IPS DF 6.9 (cell line): ENCODE measurements at regions not wholly inside any gene's neighbourhood (a gene's known extent, or its start where the extent isn't known, plus 50 kb on each side); places are given as distances from the start of the nearest gene placed in this dataset.

ENCODE experiments used
- DNase-seq: peaks from one replicate; pipeline ENCODE4 v3.0.0-alpha.2; 2013; ENCODE audit warnings: low read depth, low spot score
- H3K27ac ChIP-seq: one replicate; pipeline ENCODE4 v1.5.1; 2013; ENCODE audit warnings: low read length, control low read depth
- H3K27me3 ChIP-seq: 2 replicates; pipeline ENCODE4 v1.6.1; 2013; ENCODE audit warnings: mild to moderate bottlenecking, low read length; ENCODE audit not compliant: control insufficient read depth, insufficient read depth
- H3K36me3 ChIP-seq: 2 replicates; pipeline ENCODE4 v1.6.1; 2013; ENCODE audit warnings: low read length; ENCODE audit not compliant: control insufficient read depth, insufficient read depth
- H3K4me1 ChIP-seq: 2 replicates; pipeline ENCODE4 v1.6.1; 2013; ENCODE audit warnings: low read length; ENCODE audit not compliant: control insufficient read depth, insufficient read depth
- H3K4me3 ChIP-seq: 2 replicates; pipeline ENCODE4 v1.5.1; 2013; ENCODE audit warnings: mild to moderate bottlenecking, low read length
- H3K9me3 ChIP-seq: 2 replicates; pipeline ENCODE4 v1.6.1; 2013; ENCODE audit warnings: low read length, inconsistent platforms; ENCODE audit not compliant: control insufficient read depth, insufficient read depth
- WGBS: extraction: QIAGEN DNeasy Blood & Tissue Kit; methylation state at CpG from one replicate; pipeline ENCODE4 v1.1.7; 2013; ENCODE audit warnings: mixed read lengths, missing lambda C conversion rate; ENCODE audit not compliant: insufficient read length, insufficient coverage; 5-methylcytosine and 5-hydroxymethylcytosine counted together

GRCh38 chr2:120497261-120497977, 151.5 kb downstream of the INHBB start:
- no peaks in the 10 kb centered on the region for H3K36me3 ChIP-seq
- DNase-seq, result no peak
- no peaks in the 10 kb centered on the region for H3K27me3 ChIP-seq
- H3K4me3 ChIP-seq, result no peak overlapping the region
- WGBS, result no CpG with 5 or more reads among the region's 7 CpGs
- no peaks in the 10 kb centered on the region for H3K4me1 ChIP-seq
- no peak overlapping the region for H3K27ac ChIP-seq
- H3K9me3 ChIP-seq, result no peaks in the 10 kb centered on the region

GRCh38 chr2:120498121-120498520, 152.2 kb downstream of the INHBB start:
- H3K4me1 ChIP-seq, result no peaks in the 10 kb centered on the region
- no peak for DNase-seq
- WGBS, result no CpG with 5 or more reads among the region's 3 CpGs

DNA sequence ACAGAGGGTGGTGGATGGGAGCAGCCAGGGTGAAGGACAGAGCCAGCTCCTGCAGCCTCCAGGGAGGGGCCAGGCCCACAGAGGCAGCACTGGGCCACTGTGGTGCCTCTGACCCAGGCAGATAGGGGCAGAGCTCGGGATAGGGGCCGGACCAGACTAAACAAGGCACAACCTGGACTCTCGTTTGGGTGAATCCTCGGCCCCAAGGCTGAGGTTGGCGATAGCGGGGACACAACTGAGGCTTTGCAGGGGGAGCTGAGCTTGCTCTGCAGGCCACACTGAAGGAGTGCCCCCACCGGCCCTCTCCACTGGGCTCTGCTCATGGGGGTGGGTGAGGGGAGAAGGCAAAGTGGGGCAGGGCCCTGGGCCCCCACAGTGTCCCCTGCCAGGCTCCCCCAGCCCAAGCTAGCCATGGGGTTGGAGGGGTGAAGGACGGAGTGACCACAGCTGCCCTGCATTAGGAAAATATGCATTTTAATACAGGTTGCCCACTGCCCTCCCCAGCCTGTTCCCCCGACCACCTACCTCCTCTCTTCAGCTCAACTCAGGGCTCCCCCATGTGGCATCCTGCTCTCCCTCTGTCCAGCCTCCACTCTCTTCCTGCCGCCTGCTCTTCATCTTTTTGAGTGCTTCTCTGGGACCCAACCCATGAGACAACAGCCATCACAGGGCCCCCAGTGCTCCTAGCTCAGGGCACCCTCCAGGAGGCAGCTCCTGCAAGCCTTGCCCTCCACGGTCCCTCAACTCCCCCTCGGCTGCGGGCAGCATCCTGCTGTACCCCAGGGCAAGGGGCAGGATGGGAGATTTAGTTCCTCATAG, 152.8 kb downstream of the INHBB start:
- H3K4me3 ChIP-seq, result no peak overlapping the region
- H3K27ac ChIP-seq, result no peak overlapping the region
- no peaks in the 10 kb centered on the region for H3K36me3 ChIP-seq
- H3K9me3 ChIP-seq, result no peaks in the 10 kb centered on the region
- whole genome bisulfite sequencing, result no CpG with 5 or more reads among the region's 13 CpGs
- H3K4me1 ChIP-seq, result no peaks in the 10 kb centered on the region
- DNase-seq, result no peak
- H3K27me3 ChIP-seq, result no peaks in the 10 kb centered on the region

More at GRCh38 chr2:120498121-120498520, 152.2 kb downstream of the INHBB start:
- no peaks in the 10 kb centered on the region for H3K36me3 ChIP-seq
- H3K27ac ChIP-seq, result no peak overlapping the region
- H3K4me3 ChIP-seq, result no peak overlapping the region
- H3K27me3 ChIP-seq, result no peaks in the 10 kb centered on the region
- H3K9me3 ChIP-seq, result no peaks in the 10 kb centered on the region

GRCh38 chr2:120499784-120500495, 154.0 kb downstream of the INHBB start:
- Histone ChIP-seq H3K36me3 (no peaks in the 10 kb centered on the region), H3K4me3 (no peak overlapping the region), H3K4me1 (no peaks in the 10 kb centered on the region), H3K27ac (no peak overlapping the region), H3K9me3 (no peaks in the 10 kb centered on the region), H3K27me3 (no peaks in the 10 kb centered on the region)
- no peak for DNase-seq
- WGBS, result no CpG with 5 or more reads among the region's 13 CpGs

DNA sequence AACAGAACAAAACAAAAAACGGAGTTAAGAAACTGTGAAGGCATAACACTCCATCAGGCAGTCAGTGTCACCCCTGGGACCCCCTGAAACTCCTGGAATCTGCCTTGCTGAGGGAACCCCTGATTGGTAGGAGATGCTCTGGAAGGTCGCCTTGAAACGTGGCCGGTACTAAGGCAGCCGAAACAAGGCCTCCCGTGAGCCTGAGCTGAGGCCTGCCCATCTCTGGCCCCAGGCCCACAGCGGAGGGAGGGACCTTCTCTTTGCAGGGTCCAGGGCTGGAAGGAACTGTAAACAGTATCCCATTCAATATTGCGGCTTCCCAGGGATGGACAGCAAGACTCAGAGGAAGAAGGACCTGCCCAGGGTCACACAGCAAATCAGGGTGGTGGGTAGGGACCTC, 155.7 kb downstream of the INHBB start:
- no peak overlapping the region for H3K27ac ChIP-seq
- H3K4me3 ChIP-seq, result no peak overlapping the region
- H3K4me1 ChIP-seq, result no peaks in the 10 kb centered on the region
- no peaks in the 10 kb centered on the region for H3K36me3 ChIP-seq
- WGBS, result no CpG with 5 or more reads among the region's 8 CpGs
- no peaks in the 10 kb centered on the region for H3K9me3 ChIP-seq
- H3K27me3 ChIP-seq, result no peaks in the 10 kb centered on the region
- no peak for DNase-seq

DNA sequence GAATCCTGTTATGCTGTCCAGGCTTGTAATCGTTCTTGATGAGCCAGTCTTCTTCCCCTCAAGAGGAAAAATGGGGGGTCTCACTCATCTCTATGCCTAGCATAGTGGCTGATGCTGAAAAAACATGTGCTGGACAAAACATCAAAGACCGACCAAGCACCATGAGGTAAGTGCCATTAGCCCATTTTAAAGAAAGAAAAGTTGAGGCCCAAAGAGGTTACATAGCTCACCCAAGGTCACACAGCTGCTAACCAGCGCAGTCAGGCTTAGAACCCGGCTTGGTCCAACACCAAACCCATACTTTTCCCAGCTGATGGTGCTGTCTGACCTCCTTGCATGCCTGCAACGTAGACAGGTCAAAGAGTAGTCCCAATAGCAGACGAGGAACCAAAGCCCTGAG, 156.4 kb downstream of the INHBB start:
- DNase-seq, result no peak
- H3K36me3 ChIP-seq, result no peaks in the 10 kb centered on the region
- H3K27ac ChIP-seq, result no peak overlapping the region
- H3K27me3 ChIP-seq, result no peaks in the 10 kb centered on the region
- no peak overlapping the region for H3K4me3 ChIP-seq
- no peaks in the 10 kb centered on the region for H3K4me1 ChIP-seq
- WGBS, result no CpG with 5 or more reads among the region's 6 CpGs
- no peaks in the 10 kb centered on the region for H3K9me3 ChIP-seq

DNA sequence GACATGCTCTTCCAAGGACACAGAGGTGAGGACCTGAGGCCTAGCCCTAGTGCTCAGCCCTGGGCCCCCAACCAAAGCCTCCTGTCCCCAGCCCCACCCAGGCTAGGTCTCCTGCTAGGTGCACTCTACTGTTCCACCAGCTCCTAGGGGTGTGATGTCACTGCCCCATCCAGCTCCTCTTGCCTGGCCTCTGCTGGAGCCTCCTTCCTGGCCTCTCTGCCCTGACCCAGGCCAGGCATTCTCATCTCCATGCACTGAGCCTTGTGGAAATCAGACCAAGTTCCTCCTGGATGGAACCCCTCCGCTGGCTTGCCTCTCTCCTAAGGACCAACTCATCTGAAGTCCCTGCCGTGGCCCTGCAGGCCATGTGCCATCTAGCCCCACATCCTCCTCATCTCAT, 156.8 kb downstream of the INHBB start:
- Histone ChIP-seq H3K4me3 (no peak overlapping the region), H3K4me1 (no peaks in the 10 kb centered on the region), H3K36me3 (no peaks in the 10 kb centered on the region), H3K27ac (no peak overlapping the region), H3K9me3 (no peaks in the 10 kb centered on the region), H3K27me3 (no peaks in the 10 kb centered on the region)
- no CpG with 5 or more reads among the region's 2 CpGs for WGBS
- DNase-seq, result no peak

DNA sequence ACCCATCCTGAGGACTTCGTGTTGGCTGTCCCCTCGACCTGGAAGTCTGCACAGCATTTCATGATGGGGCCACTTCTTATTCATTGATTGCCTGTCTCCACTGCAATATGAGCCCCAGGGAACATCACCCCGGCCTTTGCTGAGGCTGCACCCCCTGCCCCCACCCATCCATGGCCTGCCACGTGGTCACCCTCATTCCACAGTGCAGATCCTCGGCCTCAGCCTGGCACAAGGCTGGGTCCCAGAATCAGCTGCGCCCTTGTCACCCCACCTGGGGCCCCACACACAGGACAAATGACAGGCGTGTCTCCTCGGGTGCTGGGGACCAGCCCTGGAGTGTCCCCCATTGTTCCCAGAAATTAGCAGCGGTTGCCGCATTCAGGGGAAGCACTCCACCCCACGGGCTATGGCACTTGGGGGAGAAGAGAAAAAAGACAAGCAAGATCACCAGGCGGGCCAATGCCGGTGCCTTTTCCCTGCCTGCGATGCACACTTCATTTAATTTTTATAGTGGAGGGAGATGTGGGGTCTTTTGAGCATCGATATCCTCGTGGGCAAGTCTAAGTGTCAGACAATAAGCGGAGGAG, 157.4 kb downstream of the INHBB start:
- H3K27ac ChIP-seq, result no peak overlapping the region
- H3K4me3 ChIP-seq, result no peak overlapping the region
- H3K27me3 ChIP-seq, result no peaks in the 10 kb centered on the region
- no peaks in the 10 kb centered on the region for H3K9me3 ChIP-seq
- DNase-seq, result no peak
- H3K4me1 ChIP-seq, result no peaks in the 10 kb centered on the region
- no peaks in the 10 kb centered on the region for H3K36me3 ChIP-seq
- no CpG with 5 or more reads among the region's 17 CpGs for WGBS

GRCh38 chr2:120503793-120504571, 158.0 kb downstream of the INHBB start:
- H3K36me3 ChIP-seq, result no peaks in the 10 kb centered on the region
- no peak for DNase-seq
- no peaks in the 10 kb centered on the region for H3K27me3 ChIP-seq
- WGBS, result no CpG with 5 or more reads among the region's 23 CpGs
- no peaks in the 10 kb centered on the region for H3K9me3 ChIP-seq
- no peaks in the 10 kb centered on the region for H3K4me1 ChIP-seq
- no peak overlapping the region for H3K4me3 ChIP-seq
- no peak overlapping the region for H3K27ac ChIP-seq
